Upper lobe of left lung (tissue), 6 donors: ENCODE measurements at regions not wholly inside any gene's neighbourhood (a gene's known extent, or its start where the extent isn't known, plus 50 kb on each side); places are given as distances from the start of the nearest gene placed in this dataset.

Source experiments
- ATAC-seq, 2 donors: fragments of 200-7000 bp; cut with Tn5 transposase; one replicate each; pipeline ENCODE4 v1.9.1; 2022; ENCODE audit warnings: mild to moderate bottlenecking in 2 of 2, moderate library complexity in 2 of 2; ENCODE audit not compliant: low FRiP score in 2 of 2
- DNase-seq, 2 donors: peaks; one replicate each; pipeline ENCODE4 v3.0.0-alpha.2; 2019 to 2020
- H3K27ac ChIP-seq, 4 donors: fragments of 200-600 bp; sonication (generic); one replicate each; pipeline ENCODE4 v1.5.1; 2016 to 2019
- H3K27me3 ChIP-seq, 4 donors: fragments of 200-600 bp; sonication (generic); one replicate each; pipeline ENCODE4 v1.5.1; 2017 to 2019
- H3K36me3 ChIP-seq, 4 donors: fragments of 200-600 bp; sonication (generic); one replicate each; pipeline ENCODE4 v1.5.1; 2016 to 2019
- H3K4me1 ChIP-seq, 4 donors: fragments of 200-600 bp; sonication (generic); one replicate each; pipeline ENCODE4 v1.5.1; 2018 to 2019
- H3K4me3 ChIP-seq, 4 donors: fragments of 200-600 bp; sonication (generic); one replicate each; pipeline ENCODE4 v1.5.1; 2017 to 2019; ENCODE audit warnings: mild to moderate bottlenecking in 2 of 4, moderate library complexity in 1 of 4
- H3K9me3 ChIP-seq, 4 donors: fragments of 200-600 bp; sonication (generic); one replicate each; pipeline ENCODE4 v1.5.1; 2018 to 2019
- EP300 ChIP-seq, 4 donors: sonication (generic); formaldehyde crosslinking; IDR thresholded peaks; one replicate each; pipeline ENCODE4 v1.5.1; 2017; ENCODE audit warnings: antibody characterized with exemption in 4 of 4, control low read depth in 2 of 4
- POLR2A ChIP-seq, 4 donors: fragments of 450-650 bp; IDR thresholded peaks; one replicate each; pipeline ENCODE4 v1.5.1; 2016 to 2017; ENCODE audit warnings: antibody characterized with exemption in 4 of 4, mild to moderate bottlenecking in 2 of 4
- POLR2AphosphoS5 ChIP-seq, 2 donors: sonication (generic); formaldehyde crosslinking; IDR thresholded peaks; one replicate each; pipeline ENCODE4 v1.5.1; 2017; ENCODE audit warnings: antibody characterized with exemption in 2 of 2
- WGBS, 2 donors: methylation state at CpG; one replicate each; pipeline ENCODE4 v1.1.5; 2017 to 2018; 5-methylcytosine and 5-hydroxymethylcytosine counted together
- TF ChIP-seq, protein P1 (sequence below), 6 experiments: fragments of 450-650 bp in 4 of 6; fragments of 200-600 bp in 2 of 6; sonication (generic) in 2 of 6; IDR thresholded peaks; one replicate each; pipeline ENCODE4 v1.5.1; 2016 to 2019; ENCODE audit warnings: antibody characterized with exemption in 6 of 6
- donor health status: DM: no; HTN: no; CAD: no; lungs with moderate emphysema.
- donor health status: DM: no; HTN: yes; CAD: no; lungs with severe emphysema.

DNA sequence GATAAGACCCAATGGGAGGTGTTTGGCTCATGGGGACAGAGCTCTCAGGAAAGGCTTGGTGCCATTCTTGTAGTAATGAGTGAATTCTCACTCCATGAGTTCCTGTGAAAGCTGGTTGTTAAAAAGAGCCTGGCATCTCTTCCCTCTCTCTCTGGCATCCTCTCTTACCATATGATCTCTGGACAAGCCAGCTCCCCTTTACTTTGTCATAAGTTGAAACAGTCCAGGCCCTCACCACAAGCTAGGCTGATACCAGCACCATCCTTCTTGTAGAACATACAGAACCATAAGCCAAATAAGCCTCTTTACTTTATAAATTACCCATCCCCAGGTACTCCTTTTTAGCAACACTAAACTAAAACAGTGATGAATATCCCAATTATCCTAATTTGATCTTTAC lies 166.9 kb upstream of the TMC3 start:
- Histone ChIP-seq H3K4me3 (no peak overlapping the region), H3K27me3 (no peaks in the 10 kb centered on the region), H3K4me1 (no peaks in the 10 kb centered on the region), H3K9me3 (no peaks in the 10 kb centered on the region), H3K27ac (no peak overlapping the region), H3K36me3 (no peaks in the 10 kb centered on the region)
- TF ChIP-seq EP300 (IDR thresholded peaks at IDR 0.05): no peak
- TF ChIP-seq, protein P1, sequence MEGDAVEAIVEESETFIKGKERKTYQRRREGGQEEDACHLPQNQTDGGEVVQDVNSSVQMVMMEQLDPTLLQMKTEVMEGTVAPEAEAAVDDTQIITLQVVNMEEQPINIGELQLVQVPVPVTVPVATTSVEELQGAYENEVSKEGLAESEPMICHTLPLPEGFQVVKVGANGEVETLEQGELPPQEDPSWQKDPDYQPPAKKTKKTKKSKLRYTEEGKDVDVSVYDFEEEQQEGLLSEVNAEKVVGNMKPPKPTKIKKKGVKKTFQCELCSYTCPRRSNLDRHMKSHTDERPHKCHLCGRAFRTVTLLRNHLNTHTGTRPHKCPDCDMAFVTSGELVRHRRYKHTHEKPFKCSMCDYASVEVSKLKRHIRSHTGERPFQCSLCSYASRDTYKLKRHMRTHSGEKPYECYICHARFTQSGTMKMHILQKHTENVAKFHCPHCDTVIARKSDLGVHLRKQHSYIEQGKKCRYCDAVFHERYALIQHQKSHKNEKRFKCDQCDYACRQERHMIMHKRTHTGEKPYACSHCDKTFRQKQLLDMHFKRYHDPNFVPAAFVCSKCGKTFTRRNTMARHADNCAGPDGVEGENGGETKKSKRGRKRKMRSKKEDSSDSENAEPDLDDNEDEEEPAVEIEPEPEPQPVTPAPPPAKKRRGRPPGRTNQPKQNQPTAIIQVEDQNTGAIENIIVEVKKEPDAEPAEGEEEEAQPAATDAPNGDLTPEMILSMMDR (IDR thresholded peaks at IDR 0.05): no peak
- ATAC-seq (no peak), DNase-seq (no peak)

DNA sequence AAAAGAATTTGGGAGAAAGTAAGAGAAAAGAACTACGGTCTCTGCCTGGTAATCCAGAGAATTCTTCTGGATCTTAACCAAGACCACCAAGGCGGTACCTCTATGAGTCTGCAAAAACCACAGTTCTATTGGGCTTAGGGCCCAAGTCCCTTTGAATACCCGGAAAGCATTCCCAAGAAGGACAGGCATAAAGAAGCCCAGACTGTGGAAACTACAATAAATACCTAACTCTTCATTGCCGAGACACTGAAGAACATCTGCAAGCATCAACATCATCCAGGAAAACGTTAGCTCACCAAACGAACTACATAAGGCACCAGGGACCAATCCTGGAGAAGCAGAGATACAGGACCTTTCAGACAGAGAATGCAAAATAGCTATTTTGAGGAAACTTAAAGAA lies 162.3 kb upstream of the TMC3 start:
- WGBS, 2 donors: 71 to 76% methylated on average over 6 of the region's 6 CpGs
- no peaks in the 10 kb centered on the region for H3K27me3 ChIP-seq

GRCh38 chr15:81534124-81534523 lies 160.1 kb upstream of the TMC3 start:
- WGBS, 2 donors: 89 to 90% methylated on average over 1 of the region's 1 CpG
- H3K4me3 ChIP-seq: no peak overlapping the region
- no peak for ATAC-seq
- no peak overlapping the region for H3K27ac ChIP-seq
- TF ChIP-seq POLR2A (IDR thresholded peaks at IDR 0.05): no peak
- no peaks in the 10 kb centered on the region for H3K27me3 ChIP-seq
- H3K4me1 ChIP-seq: no peaks in the 10 kb centered on the region
- no peak for DNase-seq
- H3K36me3 ChIP-seq: no peaks in the 10 kb centered on the region
- H3K9me3 ChIP-seq: no peaks in the 10 kb centered on the region

More for the DNA sequence above, 162.3 kb upstream of the TMC3 start:
- no peak for DNase-seq
- no peaks in the 10 kb centered on the region for H3K36me3 ChIP-seq
- TF ChIP-seq POLR2AphosphoS5 (IDR thresholded peaks at IDR 0.05): no peak
- TF ChIP-seq, protein P1 (IDR thresholded peaks at IDR 0.05): no peak
- ATAC-seq: no peak
- no peak overlapping the region for H3K27ac ChIP-seq
- no peak overlapping the region for H3K4me3 ChIP-seq
- H3K4me1 ChIP-seq: no peaks in the 10 kb centered on the region
- H3K9me3 ChIP-seq: no peaks in the 10 kb centered on the region

- TF ChIP-seq EP300 (IDR thresholded peaks at IDR 0.05): no peak
- TF ChIP-seq, protein P1 (IDR thresholded peaks at IDR 0.05): no peak
- TF ChIP-seq POLR2A (IDR thresholded peaks at IDR 0.05): no peak
- no peak for TF ChIP-seq POLR2AphosphoS5 (IDR thresholded peaks at IDR 0.05)
- Histone ChIP-seq H3K4me3 (no peak overlapping the region), H3K27me3 (no peaks in the 10 kb centered on the region), H3K27ac (no peak overlapping the region), H3K4me1 (no peaks in the 10 kb centered on the region), H3K9me3 (no peaks in the 10 kb centered on the region), H3K36me3 (no peaks in the 10 kb centered on the region)
- ATAC-seq: no peak
- WGBS, 2 donors: 85 to 86% methylated on average over 1 of the region's 1 CpG
- DNase-seq: no peak
Observed at GRCh38 chr15:81532001-81532400, 158.0 kb upstream of the TMC3 start.

DNA sequence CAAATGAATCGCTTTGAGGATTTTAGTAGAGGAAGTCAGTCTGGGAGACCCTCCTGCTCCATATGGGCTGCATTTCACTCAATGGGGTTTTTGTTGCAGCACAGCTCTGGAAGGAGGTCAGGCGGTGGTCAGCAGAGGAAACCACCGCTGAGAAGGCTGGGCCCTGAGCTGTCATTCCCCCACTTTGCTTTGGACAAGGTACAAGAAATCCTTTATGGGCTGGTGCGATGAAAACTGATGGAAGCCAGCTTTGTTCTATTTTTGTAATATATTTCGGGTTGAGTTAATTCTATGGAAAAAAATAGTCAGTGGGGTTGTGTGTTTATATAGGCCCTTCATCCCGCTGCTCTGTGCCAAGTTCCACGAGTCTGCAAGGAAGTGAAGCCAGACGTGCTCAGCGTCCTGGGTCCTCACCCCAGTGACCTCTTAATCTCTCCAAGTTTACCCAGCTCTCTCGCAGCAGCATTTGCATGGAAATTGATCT lies 157.1 kb upstream of the TMC3 start:
- Histone ChIP-seq H3K27me3 (no peaks in the 10 kb centered on the region), H3K36me3 (no peaks in the 10 kb centered on the region), H3K4me3 (no peak overlapping the region), H3K4me1 (no peaks in the 10 kb centered on the region), H3K27ac (no peak overlapping the region), H3K9me3 (no peaks in the 10 kb centered on the region)
- DNase-seq (no peak), ATAC-seq (no peak)
- TF ChIP-seq EP300 (IDR thresholded peaks at IDR 0.05) (no peak), POLR2A (IDR thresholded peaks at IDR 0.05) (no peak)
- TF ChIP-seq, protein P1 (IDR thresholded peaks at IDR 0.05): no peak
- 35 to 38% methylated on average over 10 of the region's 10 CpGs for WGBS, 2 donors
